ENCODE measurements at regions not wholly inside any gene's neighbourhood (a gene's known extent, or its start where the extent isn't known, plus 50 kb on each side); places are given as distances from the start of the nearest gene placed in this dataset.
"Not testable (repeated sequence)": the region's sequence is repeated elsewhere in the genome, so short reads cannot be mapped to it uniquely, and the experiment has no call there.

GRCh38 chr12:82529101-82529500 lies 157.6 kb upstream of the TMTC2 start:
- DNase-seq = no peak

GRCh38 chr12:82529954-82530353 lies 156.8 kb upstream of the TMTC2 start:
- DNase-seq = no peak

- DNase-seq = no peak
Observed at GRCh38 chr12:82530394-82530793, 156.3 kb upstream of the TMTC2 start.

GRCh38 chr12:82533341-82533740 lies 153.4 kb upstream of the TMTC2 start:
- DNase-seq = no peak

- no peak for DNase-seq
Observed at GRCh38 chr12:82537436-82537835, 149.3 kb upstream of the TMTC2 start.

GRCh38 chr12:82554529-82554928 lies 132.2 kb upstream of the TMTC2 start:
- no peak for DNase-seq

- no peak for DNase-seq
Observed at GRCh38 chr12:82555699-82556098, 131.0 kb upstream of the TMTC2 start.

- no peak for DNase-seq
Observed at GRCh38 chr12:82565966-82566365, 120.7 kb upstream of the TMTC2 start.

- no peak for DNase-seq
Observed at GRCh38 chr12:82567688-82568087, 119.0 kb upstream of the TMTC2 start.

GRCh38 chr12:82574191-82574590 lies 112.5 kb upstream of the TMTC2 start:
- no peak for DNase-seq

- no peak for DNase-seq
Observed at GRCh38 chr12:82578725-82579124, 108.0 kb upstream of the TMTC2 start.

- no peak for DNase-seq
Observed at GRCh38 chr12:82583756-82584155, 103.0 kb upstream of the TMTC2 start.

GRCh38 chr12:82593143-82593542 lies 93.6 kb upstream of the TMTC2 start:
- DNase-seq = no peak

- peak; percentile 35 for DNase-seq
Observed at GRCh38 chr12:82593901-82594396, 92.8 kb upstream of the TMTC2 start.

GRCh38 chr12:82595941-82596340 lies 90.8 kb upstream of the TMTC2 start:
- no peak for DNase-seq

- no peak for DNase-seq
Observed at GRCh38 chr12:82596483-82596882, 90.2 kb upstream of the TMTC2 start.

GRCh38 chr12:82600379-82600778 lies 86.3 kb upstream of the TMTC2 start:
- no peak for DNase-seq

GRCh38 chr12:82603647-82604046 lies 83.1 kb upstream of the TMTC2 start:
- not testable (repeated sequence) for DNase-seq

GRCh38 chr12:82605115-82605514 lies 81.6 kb upstream of the TMTC2 start:
- DNase-seq = no peak

- DNase-seq = no peak
Observed at GRCh38 chr12:82608706-82609105, 78.0 kb upstream of the TMTC2 start.

- DNase-seq = no peak
Observed at GRCh38 chr12:82609234-82609914, 77.3 kb upstream of the TMTC2 start.

GRCh38 chr12:82619644-82620043 lies 67.1 kb upstream of the TMTC2 start:
- DNase-seq = no peak

- no peak for DNase-seq
Observed at GRCh38 chr12:82620917-82621316, 65.8 kb upstream of the TMTC2 start.

GRCh38 chr12:82625523-82625922 lies 61.2 kb upstream of the TMTC2 start:
- peak; percentile 23 for DNase-seq

- no peak for DNase-seq
Observed at GRCh38 chr12:82627799-82628198, 58.9 kb upstream of the TMTC2 start.
